ENCODE measurements at regions not wholly inside any gene's neighbourhood (a gene's known extent, or its start where the extent isn't known, plus 50 kb on each side); places are given as distances from the start of the nearest gene placed in this dataset.

- intact Hi-C loops (cut with DNase I, micrococcal nuclease) = no loop called here
- Mint-ChIP-seq H3K36me3 (ENCODE audit: low read depth) (no peaks in the 10 kb centered on the region), H3K27me3 (no peaks in the 10 kb centered on the region), H3K9me3 (peaks cover 2% of the 10 kb centered on the region), H3K4me3 (no peak overlapping the region), H3K4me1 (ENCODE audit: low read depth) (no peaks in the 10 kb centered on the region), H3K27ac (no peak overlapping the region)
- ChIA-PET POLR2A (no interaction called here), CTCF (no interaction called here)
- H3K9me3 ChIP-seq (ENCODE audit: control insufficient read depth in 1 of 2, insufficient read depth in 1 of 2, low read length in 2 of 2) = no peaks in the 10 kb centered on the region
- ATAC-seq (ENCODE audit: poor library complexity) (no peak), DNase-seq (no peak)
- TF ChIP-seq CTCF (IDR thresholded peaks at IDR 0.05) = no peak
- no peak overlapping the region for H3K4me3 ChIP-seq (ENCODE audit: low read length)
- H3K27ac ChIP-seq (ENCODE audit: low read depth in 1 of 2, low read length in 2 of 2) = no peak overlapping the region
- no peaks in the 10 kb centered on the region for H3K27me3 ChIP-seq (ENCODE audit: control insufficient read depth in 1 of 2, insufficient read depth in 2 of 2, low read length in 2 of 2)
- no peaks in the 10 kb centered on the region for H3K4me1 ChIP-seq (ENCODE audit: insufficient read depth, low read length)
- no peaks in the 10 kb centered on the region for H3K36me3 ChIP-seq (ENCODE audit: insufficient read depth, low read length)
Observed at GRCh38 chr3:117798221-117798620, 1088.6 kb downstream of the TUSC7 start.

GRCh38 chr3:117798687-117799386 is 1089.3 kb downstream of the TUSC7 start:
- no peak for TF ChIP-seq CTCF (IDR thresholded peaks at IDR 0.05)
- Mint-ChIP-seq H3K36me3 (ENCODE audit: low read depth) (no peaks in the 10 kb centered on the region), H3K4me3 (no peak overlapping the region), H3K9me3 (peaks cover 4% of the 10 kb centered on the region), H3K27ac (no peak overlapping the region), H3K4me1 (ENCODE audit: low read depth) (no peaks in the 10 kb centered on the region), H3K27me3 (no peaks in the 10 kb centered on the region)
- Histone ChIP-seq H3K27me3 (ENCODE audit: control insufficient read depth in 1 of 2, insufficient read depth in 2 of 2, low read length in 2 of 2) (no peaks in the 10 kb centered on the region), H3K27ac (ENCODE audit: low read depth in 1 of 2, low read length in 2 of 2) (no peak overlapping the region), H3K4me1 (ENCODE audit: insufficient read depth, low read length) (no peaks in the 10 kb centered on the region), H3K36me3 (ENCODE audit: insufficient read depth, low read length) (no peaks in the 10 kb centered on the region), H3K9me3 (ENCODE audit: control insufficient read depth in 1 of 2, insufficient read depth in 1 of 2, low read length in 2 of 2) (no peaks in the 10 kb centered on the region), H3K4me3 (ENCODE audit: low read length) (no peak overlapping the region)
- POLR2A ChIA-PET = no interaction called here
- intact Hi-C loops (cut with DNase I, micrococcal nuclease) = no loop called here
- no peak for ATAC-seq (ENCODE audit: poor library complexity)
- CTCF ChIA-PET = no interaction called here
- no peak for DNase-seq

GRCh38 chr3:117799387-117799735 is 1089.8 kb downstream of the TUSC7 start:
- DNase-seq = no peak
- H3K27me3 Mint-ChIP-seq = no peaks in the 10 kb centered on the region
- TF ChIP-seq CTCF (IDR thresholded peaks at IDR 0.05) = no peak
- no peaks in the 10 kb centered on the region for H3K36me3 Mint-ChIP-seq (ENCODE audit: low read depth)
- no peaks in the 10 kb centered on the region for H3K9me3 ChIP-seq (ENCODE audit: control insufficient read depth in 1 of 2, insufficient read depth in 1 of 2, low read length in 2 of 2)
- no peaks in the 10 kb centered on the region for H3K27me3 ChIP-seq (ENCODE audit: control insufficient read depth in 1 of 2, insufficient read depth in 2 of 2, low read length in 2 of 2)
- intact Hi-C loops (cut with DNase I, micrococcal nuclease) = no loop called here
- no peak overlapping the region for H3K27ac Mint-ChIP-seq
- ChIA-PET POLR2A (no interaction called here), CTCF (no interaction called here)
- no peak overlapping the region for H3K4me3 Mint-ChIP-seq
- H3K4me3 ChIP-seq (ENCODE audit: low read length) = no peak overlapping the region
- no peak for ATAC-seq (ENCODE audit: poor library complexity)
- H3K27ac ChIP-seq (ENCODE audit: low read depth in 1 of 2, low read length in 2 of 2) = no peak overlapping the region
- H3K4me1 ChIP-seq (ENCODE audit: insufficient read depth, low read length) = no peaks in the 10 kb centered on the region
- H3K36me3 ChIP-seq (ENCODE audit: insufficient read depth, low read length) = no peaks in the 10 kb centered on the region
- H3K4me1 Mint-ChIP-seq (ENCODE audit: low read depth) = no peaks in the 10 kb centered on the region
- H3K9me3 Mint-ChIP-seq = peaks cover 5% of the 10 kb centered on the region

Data from CD4-positive, alpha-beta T cell (primary cell).